Pulmonary artery endothelial cell (primary cell): ENCODE measurements at regions not wholly inside any gene's neighbourhood (a gene's known extent, or its start where the extent isn't known, plus 50 kb on each side); places are given as distances from the start of the nearest gene placed in this dataset.
"Not testable (repeated sequence)": the region's sequence is repeated elsewhere in the genome, so short reads cannot be mapped to it uniquely, and the experiment has no call there.

Source experiments
- DNase-seq: peaks from one replicate; pipeline ENCODE4 v3.0.0-alpha.2; 2011; ENCODE audit warnings: low read depth, low spot score

DNA sequence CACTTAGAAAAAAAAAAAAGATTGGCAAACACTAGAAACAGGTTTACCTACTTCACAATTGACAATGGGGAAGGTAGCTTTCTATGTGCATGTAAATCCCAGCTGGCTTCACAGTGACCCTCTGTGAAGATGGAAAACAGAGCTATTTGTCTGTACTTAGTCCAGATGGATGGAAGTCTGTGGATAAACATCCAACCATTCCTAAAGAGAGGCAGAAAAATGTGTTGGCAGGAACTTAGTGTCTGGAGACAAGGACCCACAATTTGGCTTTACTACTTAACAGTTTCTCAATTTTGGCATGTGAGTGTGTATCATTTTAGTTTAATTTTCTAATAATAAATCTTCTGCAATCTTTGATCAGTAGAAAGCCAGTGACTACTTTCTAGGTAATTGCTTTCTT lies 154.4 kb downstream of the RAD51AP2 start:
- no peak for DNase-seq

GRCh38 chr2:17362956-17363355 lies 155.3 kb downstream of the RAD51AP2 start:
- no peak for DNase-seq

DNA sequence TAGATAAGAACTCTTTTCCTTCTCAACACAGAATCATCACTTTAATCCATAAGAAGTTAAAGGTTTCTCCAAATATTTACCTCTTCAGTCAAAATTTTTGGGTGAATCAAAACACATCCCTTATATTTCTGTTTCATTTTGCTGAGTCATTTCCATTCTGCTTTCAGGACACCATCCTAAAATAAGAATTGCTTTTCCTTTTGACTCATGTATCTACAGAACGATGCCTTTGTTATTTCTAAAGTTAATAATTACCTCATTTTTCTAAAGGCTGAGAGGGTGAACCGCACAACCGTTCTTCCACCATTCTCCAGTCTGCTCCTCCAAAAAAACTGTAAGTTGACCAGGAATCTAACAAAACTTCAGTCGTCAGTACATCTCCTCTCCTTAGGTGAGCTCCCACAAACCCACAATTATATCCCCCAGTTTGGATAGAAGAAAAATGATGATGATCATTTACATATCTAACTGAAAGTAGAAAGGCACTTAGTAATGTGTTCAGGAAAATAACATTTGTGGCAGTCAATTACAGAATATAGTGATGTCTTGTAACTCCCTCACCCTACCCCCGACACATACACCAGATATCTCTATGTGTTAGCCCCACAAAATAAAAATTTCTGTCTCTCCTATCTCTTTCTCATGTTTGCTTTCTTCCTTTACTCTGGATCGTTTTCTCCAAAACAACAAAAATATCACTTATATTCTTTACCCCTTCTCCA lies 162.5 kb downstream of the RAD51AP2 start:
- DNase-seq: no peak

- no peak for DNase-seq
These were observed 165.0 kb downstream of the RAD51AP2 start for GRCh38 chr2:17353263-17353662.

GRCh38 chr2:17342692-17343091 lies 175.5 kb downstream of the RAD51AP2 start:
- DNase-seq: not testable (repeated sequence)

- DNase-seq: no peak
These were observed 180.7 kb downstream of the RAD51AP2 start for GRCh38 chr2:17337507-17337906.

DNA sequence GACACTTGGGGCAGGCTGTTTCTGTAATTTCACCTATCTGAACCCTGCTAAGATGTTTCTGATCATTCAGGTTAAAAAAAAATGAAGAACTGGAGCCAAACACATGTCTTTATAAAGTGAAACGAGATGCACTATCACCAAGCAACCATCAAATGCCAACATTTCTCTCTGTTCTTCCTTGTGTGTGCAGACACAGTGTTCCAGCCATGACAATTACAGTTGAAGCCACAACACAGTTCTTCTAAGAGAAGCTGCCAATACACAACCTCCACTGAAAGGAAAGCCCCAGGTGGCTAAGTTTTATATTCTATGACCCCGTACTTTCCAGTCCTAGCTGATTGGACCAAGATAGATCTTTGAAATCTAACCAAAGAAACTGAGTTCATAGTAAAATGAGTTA lies 181.8 kb downstream of the RAD51AP2 start:
- DNase-seq: no peak

DNA sequence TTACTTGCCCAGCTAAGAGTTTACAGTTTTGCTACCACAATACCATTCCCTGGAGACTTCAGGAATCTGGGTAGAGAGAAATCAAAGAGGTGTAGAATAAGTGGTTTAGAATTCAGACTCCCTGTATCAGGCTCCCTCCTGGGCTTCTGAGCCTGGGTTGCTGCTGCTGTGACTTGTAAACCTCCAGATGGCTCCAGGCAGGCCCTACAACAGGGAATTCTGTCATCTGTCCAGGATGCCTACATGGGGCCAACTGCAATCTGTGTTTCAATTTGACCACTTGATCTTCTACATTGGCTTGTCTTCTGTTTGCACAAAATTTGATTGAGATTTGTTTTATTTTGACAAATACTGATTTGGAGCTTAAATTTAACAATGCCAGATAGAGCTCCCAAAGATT lies 183.9 kb downstream of the RAD51AP2 start:
- no peak for DNase-seq

GRCh38 chr2:17331636-17332035 lies 186.6 kb downstream of the RAD51AP2 start:
- DNase-seq: no peak

- no peak for DNase-seq
These were observed 190.1 kb downstream of the RAD51AP2 start for GRCh38 chr2:17328161-17328560.

- no peak for DNase-seq
These were observed 190.6 kb downstream of the RAD51AP2 start for GRCh38 chr2:17327649-17328048.

GRCh38 chr2:17326717-17327116 lies 191.5 kb downstream of the RAD51AP2 start:
- DNase-seq: no peak

- no peak for DNase-seq
These were observed 194.5 kb downstream of the RAD51AP2 start for GRCh38 chr2:17323697-17324096.

DNA sequence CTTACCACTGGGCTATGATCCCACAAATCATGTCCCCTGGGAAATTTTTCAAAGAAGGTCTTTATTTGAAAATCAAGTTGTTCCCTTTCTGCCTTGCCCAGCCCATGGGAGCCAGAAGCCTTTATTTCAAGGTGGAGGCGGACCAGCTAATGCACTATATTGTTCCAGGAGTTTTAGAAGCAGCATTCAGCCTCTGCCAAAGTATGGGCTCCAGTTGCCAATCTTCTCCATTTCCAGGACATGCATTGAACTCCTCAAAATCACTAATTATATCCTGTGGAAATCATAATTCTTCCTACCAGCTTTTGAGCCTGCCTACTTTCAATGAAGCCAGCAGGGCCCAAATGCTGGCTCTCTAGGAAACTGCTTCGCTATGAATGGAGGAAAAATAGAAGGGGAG lies 195.8 kb downstream of the RAD51AP2 start:
- DNase-seq: no peak

DNA sequence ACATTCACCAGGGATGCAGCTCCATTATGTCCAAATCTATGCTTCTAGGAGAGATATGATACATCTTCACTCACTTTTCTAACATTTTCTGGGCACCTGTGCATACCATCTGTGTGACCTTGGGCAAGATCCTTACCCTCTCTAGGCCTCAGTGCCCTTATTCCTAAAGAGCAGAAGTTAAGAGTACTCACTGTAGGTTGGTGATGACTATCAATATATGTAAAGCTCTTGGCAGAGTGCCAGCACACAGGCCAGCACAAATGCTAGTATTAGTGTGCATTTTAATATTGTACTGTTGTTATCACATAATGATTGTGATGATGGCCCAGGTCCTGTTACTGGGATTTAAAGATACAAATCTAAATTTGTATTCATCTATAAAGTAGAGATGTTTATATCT lies 199.2 kb downstream of the RAD51AP2 start:
- DNase-seq: no peak

- DNase-seq: no peak
These were observed 200.2 kb downstream of the RAD51AP2 start for GRCh38 chr2:17318013-17318412.

- no peak for DNase-seq
These were observed 200.7 kb downstream of the RAD51AP2 start for GRCh38 chr2:17317439-17317976.

- no peak for DNase-seq
These were observed 205.0 kb downstream of the RAD51AP2 start for GRCh38 chr2:17313261-17313660.

DNA sequence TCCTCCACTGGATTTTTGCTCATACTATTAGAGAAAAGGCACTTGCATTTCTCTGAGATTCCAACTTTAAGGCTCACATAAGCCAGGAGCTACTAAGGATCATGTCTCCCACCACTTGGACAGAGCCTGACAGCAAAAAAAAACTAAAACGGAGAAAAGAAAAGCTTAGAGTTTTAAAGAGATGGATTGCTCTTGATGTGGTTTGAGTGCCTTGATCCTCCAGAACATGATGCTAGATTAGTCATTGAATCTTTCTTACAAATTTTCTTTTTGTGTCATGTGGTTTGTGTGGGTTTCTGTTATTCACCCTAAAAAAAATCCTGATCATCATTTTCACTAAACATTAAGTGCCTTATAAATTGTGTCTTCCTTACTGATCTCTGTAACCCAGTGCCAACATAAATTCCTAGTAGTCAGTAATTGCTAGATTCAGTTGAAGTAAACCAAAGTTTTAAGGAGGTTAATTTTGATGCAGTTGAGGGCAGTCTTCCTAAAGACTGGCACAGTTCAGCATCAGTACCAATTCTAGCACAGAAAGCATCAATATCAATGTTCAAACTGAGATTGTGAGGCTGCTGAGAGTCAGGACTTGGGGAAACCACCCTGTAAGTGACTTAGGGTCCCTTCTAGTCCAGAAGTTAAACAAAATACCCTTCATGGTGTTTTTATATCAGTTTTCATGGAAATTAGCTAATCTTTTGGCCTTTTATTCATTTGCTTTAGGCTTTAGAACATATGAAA lies 206.3 kb downstream of the RAD51AP2 start:
- no peak for DNase-seq

GRCh38 chr2:17311106-17311619 lies 207.1 kb downstream of the RAD51AP2 start:
- DNase-seq: no peak

DNA sequence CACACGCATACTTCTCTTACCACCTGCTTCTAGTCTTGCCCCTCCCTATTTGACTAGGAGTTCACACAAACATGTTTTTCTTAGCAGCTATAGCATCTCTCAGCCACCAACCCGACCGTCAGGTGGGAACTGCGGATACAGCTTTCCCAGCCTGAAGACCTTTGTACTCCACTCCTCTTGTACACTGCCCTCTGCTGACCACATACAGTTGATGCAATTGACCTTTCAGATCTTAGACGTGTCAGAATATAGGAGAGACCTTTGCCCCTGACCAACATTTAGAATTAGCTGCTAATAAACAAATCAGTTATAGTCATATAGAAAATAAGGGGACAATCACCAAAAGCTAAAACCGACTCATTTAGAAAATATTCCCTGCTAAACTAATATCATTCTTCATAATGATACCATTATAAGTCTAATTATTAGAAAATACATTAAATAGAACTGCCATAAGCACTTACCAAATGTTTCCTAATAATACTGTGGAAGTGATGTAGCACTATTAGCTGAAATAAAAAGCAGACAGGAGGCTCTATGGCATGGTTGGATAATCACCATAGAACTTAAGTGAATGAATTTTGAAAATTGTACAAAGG lies 208.4 kb downstream of the RAD51AP2 start:
- no peak for DNase-seq

DNA sequence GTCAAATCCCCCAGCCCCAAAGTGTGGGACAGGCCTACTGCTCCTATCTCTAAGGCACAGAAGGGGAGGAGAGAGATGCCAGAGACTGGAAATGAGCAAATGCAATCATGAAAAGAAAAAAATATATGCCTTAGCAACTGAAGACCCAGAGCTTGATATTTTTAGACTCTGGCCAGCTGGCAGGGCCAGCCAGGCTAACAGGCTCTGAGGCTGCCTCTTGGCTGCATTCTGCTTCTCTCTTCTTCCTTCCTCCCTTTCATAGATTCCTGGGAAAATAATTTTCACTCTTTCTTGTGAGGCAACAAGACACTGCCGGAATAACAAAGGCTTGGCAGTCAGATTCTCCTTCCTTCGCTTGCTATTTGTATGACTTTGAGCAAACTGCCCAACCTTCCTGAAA lies 209.1 kb downstream of the RAD51AP2 start:
- DNase-seq: no peak
